SKM-1 treated with dmso at 0.1 percent for 144 hours (cell line): ENCODE measurements at regions not wholly inside any gene's neighbourhood (a gene's known extent, or its start where the extent isn't known, plus 50 kb on each side); places are given as distances from the start of the nearest gene placed in this dataset.
"Not testable (repeated sequence)": the region's sequence is repeated elsewhere in the genome, so short reads cannot be mapped to it uniquely, and the experiment has no call there.

Experiments used
- DNase-seq: peaks from one replicate; lab custom pipeline; 2025; ENCODE audit not compliant: unreplicated experiment; lab: John Stamatoyannopoulos, UW

- no peak for DNase-seq
Measured at GRCh38 chr10:125554753-125555152, 128.2 kb downstream of the TEX36 start.

- DNase-seq, result no peak
Measured at GRCh38 chr10:125554016-125554703, 128.8 kb downstream of the TEX36 start.

- no peak for DNase-seq
Measured at GRCh38 chr10:125553091-125553490, 129.9 kb downstream of the TEX36 start.

- no peak for DNase-seq
Measured at GRCh38 chr10:125551247-125551646, 131.7 kb downstream of the TEX36 start.

- DNase-seq, result no peak
Measured at GRCh38 chr10:125550362-125550761, 132.6 kb downstream of the TEX36 start.

- DNase-seq, result peak; percentile 70
Measured at GRCh38 chr10:125549653-125550052, 133.3 kb downstream of the TEX36 start.

- no peak for DNase-seq
Measured at GRCh38 chr10:125548878-125549277, 134.1 kb downstream of the TEX36 start.

- no peak for DNase-seq
Measured at GRCh38 chr10:125548356-125548755, 134.6 kb downstream of the TEX36 start.

- DNase-seq, result no peak
Measured at GRCh38 chr10:125547010-125547650, 135.8 kb downstream of the TEX36 start.

GRCh38 chr10:125543796-125544195 is 139.2 kb downstream of the TEX36 start:
- DNase-seq, result no peak

- no peak for DNase-seq
Measured at GRCh38 chr10:125538947-125539731, 143.8 kb downstream of the TEX36 start.

GRCh38 chr10:125536236-125536635 is 146.7 kb downstream of the TEX36 start:
- DNase-seq, result no peak

GRCh38 chr10:125535559-125535958 is 147.4 kb downstream of the TEX36 start:
- no peak for DNase-seq

- no peak for DNase-seq
Measured at GRCh38 chr10:125534515-125534914, 148.4 kb downstream of the TEX36 start.

GRCh38 chr10:125533866-125534265 is 149.1 kb downstream of the TEX36 start:
- no peak for DNase-seq

- no peak for DNase-seq
Measured at GRCh38 chr10:125531465-125531864, 151.5 kb downstream of the TEX36 start.

GRCh38 chr10:125523347-125523746 is 159.6 kb downstream of the TEX36 start:
- no peak for DNase-seq

- DNase-seq, result peak; percentile 26
Measured at GRCh38 chr10:125521721-125522680, 161.0 kb downstream of the TEX36 start.

- DNase-seq, result no peak
Measured at GRCh38 chr10:125520968-125521367, 162.0 kb downstream of the TEX36 start.

- not testable (repeated sequence) for DNase-seq
Measured at GRCh38 chr10:125518397-125518796, 164.6 kb downstream of the TEX36 start.

- no peak for DNase-seq
Measured at GRCh38 chr10:125515571-125515970, 167.4 kb downstream of the TEX36 start.
